Parathyroid adenoma (tissue), 2 donors: ENCODE measurements at regions not wholly inside any gene's neighbourhood (a gene's known extent, or its start where the extent isn't known, plus 50 kb on each side); places are given as distances from the start of the nearest gene placed in this dataset.

Experiments used
- H2AFZ ChIP-seq: fragments of 300-600 bp; sonication (generic); one replicate; pipeline ENCODE4 v1.7.0; 2017; ENCODE audit warnings: antibody characterized with exemption, mild to moderate bottlenecking
- H3K27ac ChIP-seq: fragments of 300-600 bp; sonication (generic); one replicate; pipeline ENCODE4 v1.7.0; 2017
- H3K27me3 ChIP-seq: fragments of 300-600 bp; sonication (generic); one replicate; pipeline ENCODE4 v1.7.0; 2017; ENCODE audit warnings: low read length; ENCODE audit not compliant: control insufficient read depth, insufficient read depth
- H3K36me3 ChIP-seq: fragments of 300-600 bp; sonication (generic); one replicate; pipeline ENCODE4 v1.7.0; 2017; ENCODE audit warnings: low read length; ENCODE audit not compliant: control insufficient read depth, insufficient read depth
- H3K4me1 ChIP-seq: fragments of 300-600 bp; sonication (generic); one replicate; pipeline ENCODE4 v1.7.0; 2017; ENCODE audit warnings: control low read depth
- H3K4me2 ChIP-seq: fragments of 300-600 bp; sonication (generic); one replicate; pipeline ENCODE4 v1.7.0; 2017; ENCODE audit warnings: low read length
- H3K4me3 ChIP-seq: fragments of 300-600 bp; sonication (generic); one replicate; pipeline ENCODE4 v1.7.0; 2017; ENCODE audit warnings: low read depth, low read length
- H3K79me2 ChIP-seq: fragments of 300-600 bp; sonication (generic); one replicate; pipeline ENCODE4 v1.7.0; 2017; ENCODE audit warnings: control low read depth
- H3K9ac ChIP-seq: fragments of 300-600 bp; sonication (generic); one replicate; pipeline ENCODE4 v1.7.0; 2017; ENCODE audit warnings: mild to moderate bottlenecking
- H3K9me3 ChIP-seq: fragments of 300-600 bp; sonication (generic); one replicate; pipeline ENCODE4 v1.7.0; 2017; ENCODE audit warnings: low read length; ENCODE audit not compliant: control insufficient read depth
- TF ChIP-seq, protein P1 (sequence below): fragments of 300-600 bp; sonication (generic); IDR thresholded peaks from one replicate; pipeline ENCODE4 v1.7.0; 2017; ENCODE audit warnings: antibody characterized with exemption, mild to moderate bottlenecking
- donor health status: primary hyperparathyroidism.

DNA sequence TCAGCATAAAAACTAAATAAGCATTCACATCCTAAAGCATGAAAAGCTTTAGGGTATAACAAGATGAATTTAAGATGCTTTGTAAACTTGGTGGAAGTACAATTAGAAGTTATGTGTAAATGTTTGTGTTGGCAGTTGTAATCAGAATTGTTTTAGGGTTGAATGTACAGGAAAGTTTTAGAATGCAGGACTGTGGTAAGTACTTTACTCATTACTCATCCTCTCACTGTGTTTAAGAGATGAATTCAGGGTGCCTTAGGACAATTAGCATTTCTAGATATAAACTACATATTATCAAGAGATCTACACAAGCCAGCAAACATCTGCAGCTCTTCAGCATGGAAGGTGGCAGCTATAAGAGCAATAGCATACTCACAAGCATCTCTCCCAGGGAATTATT is 77.5 kb upstream of the ELOVL6 start:
- Histone ChIP-seq H3K27me3 (no peaks in the 10 kb centered on the region), H3K27ac (no peak overlapping the region), H3K9ac (no peak overlapping the region), H3K4me3 (no peak overlapping the region), H3K9me3 (no peaks in the 10 kb centered on the region), H3K36me3 (no peaks in the 10 kb centered on the region), H3K79me2 (no peaks in the 10 kb centered on the region), H2AFZ (no peak overlapping the region), H3K4me1 (no peaks in the 10 kb centered on the region), H3K4me2 (no peak overlapping the region)
- TF ChIP-seq, protein P1, sequence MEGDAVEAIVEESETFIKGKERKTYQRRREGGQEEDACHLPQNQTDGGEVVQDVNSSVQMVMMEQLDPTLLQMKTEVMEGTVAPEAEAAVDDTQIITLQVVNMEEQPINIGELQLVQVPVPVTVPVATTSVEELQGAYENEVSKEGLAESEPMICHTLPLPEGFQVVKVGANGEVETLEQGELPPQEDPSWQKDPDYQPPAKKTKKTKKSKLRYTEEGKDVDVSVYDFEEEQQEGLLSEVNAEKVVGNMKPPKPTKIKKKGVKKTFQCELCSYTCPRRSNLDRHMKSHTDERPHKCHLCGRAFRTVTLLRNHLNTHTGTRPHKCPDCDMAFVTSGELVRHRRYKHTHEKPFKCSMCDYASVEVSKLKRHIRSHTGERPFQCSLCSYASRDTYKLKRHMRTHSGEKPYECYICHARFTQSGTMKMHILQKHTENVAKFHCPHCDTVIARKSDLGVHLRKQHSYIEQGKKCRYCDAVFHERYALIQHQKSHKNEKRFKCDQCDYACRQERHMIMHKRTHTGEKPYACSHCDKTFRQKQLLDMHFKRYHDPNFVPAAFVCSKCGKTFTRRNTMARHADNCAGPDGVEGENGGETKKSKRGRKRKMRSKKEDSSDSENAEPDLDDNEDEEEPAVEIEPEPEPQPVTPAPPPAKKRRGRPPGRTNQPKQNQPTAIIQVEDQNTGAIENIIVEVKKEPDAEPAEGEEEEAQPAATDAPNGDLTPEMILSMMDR = no peak

DNA sequence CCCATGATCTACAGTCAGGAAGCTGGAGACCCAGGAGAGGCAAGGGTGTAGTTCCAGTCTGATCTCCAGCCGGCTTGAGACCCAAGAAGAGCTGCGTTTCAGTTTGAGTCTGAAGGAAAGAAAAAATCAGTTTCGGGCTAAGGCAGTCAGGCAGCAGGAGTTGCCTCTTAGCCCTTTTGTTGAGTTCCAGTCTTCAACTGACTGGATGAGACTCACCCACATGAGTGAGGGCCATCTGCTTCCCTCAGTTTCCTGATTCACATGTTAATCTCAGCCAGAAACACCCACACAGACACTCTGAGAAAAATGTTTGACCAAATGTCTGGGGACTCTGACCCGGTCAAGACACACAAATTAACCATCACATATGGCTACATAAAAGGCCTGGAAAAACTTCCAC is 73.6 kb upstream of the ELOVL6 start:
- Histone ChIP-seq H3K4me2 (no peak overlapping the region), H3K27me3 (no peaks in the 10 kb centered on the region), H3K9ac (no peak overlapping the region), H2AFZ (no peak overlapping the region), H3K9me3 (no peaks in the 10 kb centered on the region), H3K79me2 (no peaks in the 10 kb centered on the region), H3K36me3 (no peaks in the 10 kb centered on the region), H3K27ac (no peak overlapping the region), H3K4me1 (no peaks in the 10 kb centered on the region), H3K4me3 (no peak overlapping the region)
- TF ChIP-seq, protein P1 = no peak

DNA sequence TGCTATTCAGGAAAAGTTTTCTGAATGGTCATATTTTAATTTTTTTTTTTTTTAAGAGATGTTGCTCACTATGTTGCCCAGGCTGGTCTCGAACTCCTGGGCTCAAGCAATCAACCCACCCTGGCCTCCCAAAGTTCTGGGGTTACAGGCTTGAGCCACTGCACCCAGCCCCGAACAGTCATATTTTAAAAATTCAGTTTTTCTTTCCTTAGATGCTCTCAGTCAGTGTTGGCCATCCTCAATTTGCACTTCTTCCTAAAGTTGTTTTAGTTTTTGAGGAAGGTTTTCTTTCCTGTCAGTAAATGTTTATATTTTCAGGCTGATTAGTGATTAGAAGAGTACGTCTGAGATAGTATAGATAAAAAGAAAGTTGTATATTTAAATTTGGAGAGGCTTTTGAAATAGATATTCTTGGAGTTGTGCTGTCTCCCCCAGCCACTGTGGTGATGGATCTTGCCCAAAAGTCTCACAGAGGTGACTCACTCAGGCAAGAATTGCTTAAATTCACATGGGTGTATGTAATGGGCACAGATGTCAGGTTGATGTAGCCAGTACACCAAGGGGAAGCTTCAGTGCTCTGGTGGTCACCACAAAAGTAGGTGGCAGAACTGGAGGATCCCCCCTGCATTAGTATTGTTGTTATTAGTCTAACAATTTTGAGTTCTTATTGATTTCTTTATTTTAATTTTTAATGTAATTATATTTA is 72.2 kb upstream of the ELOVL6 start:
- H3K4me2 ChIP-seq = no peak overlapping the region

DNA sequence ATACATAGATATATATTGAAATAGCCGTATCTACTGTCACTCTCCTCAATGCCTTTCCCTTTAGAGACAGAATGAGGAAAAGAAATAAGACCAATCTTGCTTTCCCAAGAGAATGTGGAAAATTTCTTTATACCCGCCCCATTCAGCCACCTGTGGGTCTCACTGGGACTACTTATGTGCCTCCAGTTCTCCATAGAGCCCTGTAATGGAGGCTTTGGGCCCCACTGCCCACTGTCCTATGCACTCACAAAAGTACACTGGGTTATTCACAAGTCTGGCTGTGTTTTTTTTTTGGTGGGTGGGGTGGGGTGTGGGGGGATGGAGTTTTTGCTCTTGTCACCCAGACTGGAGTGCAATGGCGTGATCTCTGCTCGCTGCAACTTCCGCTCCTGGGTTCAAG is 70.4 kb upstream of the ELOVL6 start:
- Histone ChIP-seq H3K4me3 (no peak overlapping the region), H3K4me1 (no peaks in the 10 kb centered on the region), H3K4me2 (no peak overlapping the region), H3K36me3 (no peaks in the 10 kb centered on the region), H2AFZ (no peak overlapping the region), H3K9ac (no peak overlapping the region), H3K9me3 (no peaks in the 10 kb centered on the region), H3K27ac (no peak overlapping the region), H3K79me2 (no peaks in the 10 kb centered on the region), H3K27me3 (no peaks in the 10 kb centered on the region)
- TF ChIP-seq, protein P1 = no peak

More for the DNA sequence above, 72.2 kb upstream of the ELOVL6 start:
- H3K4me1 ChIP-seq = no peaks in the 10 kb centered on the region
- no peaks in the 10 kb centered on the region for H3K79me2 ChIP-seq
- H2AFZ ChIP-seq = no peak overlapping the region
- H3K36me3 ChIP-seq = no peaks in the 10 kb centered on the region
- TF ChIP-seq, protein P1 = no peak
- no peak overlapping the region for H3K9ac ChIP-seq
- no peak overlapping the region for H3K27ac ChIP-seq
- H3K27me3 ChIP-seq = no peaks in the 10 kb centered on the region
- no peak overlapping the region for H3K4me3 ChIP-seq
- no peaks in the 10 kb centered on the region for H3K9me3 ChIP-seq

DNA sequence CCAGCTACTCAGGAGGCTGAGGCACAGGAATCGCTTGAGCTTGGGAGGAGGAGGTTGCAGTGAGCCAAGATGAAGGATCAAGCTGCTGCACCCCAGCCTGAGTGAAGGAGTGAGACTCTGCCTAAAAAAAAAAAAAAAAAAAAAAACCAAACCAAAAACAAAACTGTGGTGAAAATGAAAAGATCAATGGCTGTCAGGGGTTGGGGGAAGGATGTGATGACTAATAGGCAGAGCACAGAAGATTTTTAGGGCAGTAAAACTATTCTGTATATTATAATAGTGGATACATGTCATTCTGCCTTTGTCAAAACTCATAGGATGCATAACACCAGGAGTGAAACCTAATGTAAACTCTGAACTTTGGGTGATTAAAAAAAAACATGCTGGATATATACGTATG is 69.9 kb upstream of the ELOVL6 start:
- Histone ChIP-seq H3K9me3 (no peaks in the 10 kb centered on the region), H2AFZ (no peak overlapping the region), H3K79me2 (no peaks in the 10 kb centered on the region), H3K27ac (no peak overlapping the region), H3K27me3 (no peaks in the 10 kb centered on the region), H3K4me1 (no peaks in the 10 kb centered on the region), H3K4me3 (no peak overlapping the region), H3K4me2 (no peak overlapping the region), H3K36me3 (no peaks in the 10 kb centered on the region), H3K9ac (no peak overlapping the region)
- TF ChIP-seq, protein P1 = no peak
